ENCODE measurements at regions not wholly inside any gene's neighbourhood (a gene's known extent, or its start where the extent isn't known, plus 50 kb on each side); places are given as distances from the start of the nearest gene placed in this dataset.
"Not testable (repeated sequence)": the region's sequence is repeated elsewhere in the genome, so short reads cannot be mapped to it uniquely, and the experiment has no call there.

GRCh38 chr14:86756521-86757190 lies 1226.7 kb downstream of the FLRT2 start:
- ChIA-PET CTCF (interaction anchor here (1.2 kb wide), 1 partner anchor 11 kb away, joined by 3 read pairs; no protein-coding TSS in a partner anchor), RAD21 (ENCODE audit: unreplicated experiment) (no interaction called here), SMC1A (ENCODE audit: uncharacterized antibody, unreplicated experiment) (no interaction called here), POLR2A (no interaction called here)
- Histone ChIP-seq H3K9ac (ENCODE audit: control insufficient read depth, insufficient read depth, low read length) (no peak overlapping the region), H3K36me3 (ENCODE audit: control insufficient read depth in 2 of 2, insufficient read depth in 2 of 2, low read length in 1 of 2) (no peaks in the 10 kb centered on the region), H3K4me1 (ENCODE audit: control insufficient read depth, insufficient read depth, low read length) (no peaks in the 10 kb centered on the region), H2AFZ (ENCODE audit: control insufficient read depth, low read depth, low read length) (no peak overlapping the region), H3K9me3 (replicated peaks; ENCODE audit: control insufficient read depth, insufficient read depth, low read length) (no peaks in the 10 kb centered on the region; the same call in 2 of the 3 replicates), H3K27me3 (replicated peaks in 1 of 2; ENCODE audit: control insufficient read depth in 2 of 2, insufficient read depth in 2 of 2, low read length in 1 of 2) (no peaks in the 10 kb centered on the region), H3K79me2 (ENCODE audit: control insufficient read depth, insufficient read depth, low read length) (no peaks in the 10 kb centered on the region), H3K4me3 (no peak overlapping the region), H3K27ac (ENCODE audit: control insufficient read depth, insufficient read depth) (no peak overlapping the region), H4K20me1 (ENCODE audit: control insufficient read depth, insufficient read depth) (no peaks in the 10 kb centered on the region), H3K4me2 (ENCODE audit: control insufficient read depth, insufficient read depth) (no peak overlapping the region)
- FAIRE-seq (no peak), DNase-seq (ENCODE audit: low read depth, low spot score) (no peak), ATAC-seq (no peak)
- TF ChIP-seq BMI1 (IDR thresholded peaks at IDR 0.05; ENCODE audit: borderline replicate concordance) (no peak), HDAC6 (IDR thresholded peaks at IDR 0.05; ENCODE audit: unreplicated experiment) (no peak), NRF1 (conservative IDR thresholded peaks at IDR 0.05; ENCODE audit: low read depth, low read length) (no peak), PAX8 (IDR thresholded peaks at IDR 0.05) (no peak), NFYA (IDR thresholded peaks at IDR 0.05; ENCODE audit: borderline replicate concordance, low read depth, low read length) (no peak), GATAD2B (conservative IDR thresholded peaks at IDR 0.05; ENCODE audit: low read depth) (no peak)
- BruUV-seq (replicated peaks), result no TSS peak
- WGBS (ENCODE audit: insufficient coverage, insufficient replicate concordance, low lambda C conversion rate, missing lambda C conversion rate), result 35% methylated on average over 6 of the region's 7 CpGs
- in situ Hi-C loops (cut with MboI), result no loop called here
- intact Hi-C loops (cut with micrococcal nuclease; ENCODE audit: unreplicated experiment), result no loop called here

- H3K4me2 ChIP-seq (ENCODE audit: control insufficient read depth, insufficient read depth); H3K27me3 ChIP-seq (replicated peaks in 1 of 2; ENCODE audit: control insufficient read depth in 2 of 2, insufficient read depth in 2 of 2, low read length in 1 of 2); DNase-seq (ENCODE audit: low read depth, low spot score); intact Hi-C loops (cut with micrococcal nuclease; ENCODE audit: unreplicated experiment); ATAC-seq; H3K36me3 ChIP-seq (ENCODE audit: control insufficient read depth in 2 of 2, insufficient read depth in 2 of 2, low read length in 1 of 2); H2AFZ ChIP-seq (ENCODE audit: control insufficient read depth, low read depth, low read length); RAD21 ChIA-PET (ENCODE audit: unreplicated experiment); H3K27ac ChIP-seq (ENCODE audit: control insufficient read depth, insufficient read depth); H3K9me3 ChIP-seq (replicated peaks; ENCODE audit: control insufficient read depth, insufficient read depth, low read length); in situ Hi-C loops (cut with MboI); SMC1A ChIA-PET (ENCODE audit: uncharacterized antibody, unreplicated experiment); BruUV-seq (replicated peaks); H4K20me1 ChIP-seq (ENCODE audit: control insufficient read depth, insufficient read depth); CTCF ChIA-PET; FAIRE-seq; H3K9ac ChIP-seq (ENCODE audit: control insufficient read depth, insufficient read depth, low read length); H3K79me2 ChIP-seq (ENCODE audit: control insufficient read depth, insufficient read depth, low read length); H3K4me1 ChIP-seq (ENCODE audit: control insufficient read depth, insufficient read depth, low read length); H3K4me3 ChIP-seq; POLR2A ChIA-PET: not testable (repeated sequence)
- 11% methylated on average over 4 of the region's 4 CpGs for WGBS (ENCODE audit: insufficient coverage, insufficient replicate concordance, low lambda C conversion rate, missing lambda C conversion rate)
Measured at GRCh38 chr14:86750488-86750887, 1220.5 kb downstream of the FLRT2 start.
